ENCODE measurements at regions not wholly inside any gene's neighbourhood (a gene's known extent, or its start where the extent isn't known, plus 50 kb on each side); places are given as distances from the start of the nearest gene placed in this dataset.

DNA sequence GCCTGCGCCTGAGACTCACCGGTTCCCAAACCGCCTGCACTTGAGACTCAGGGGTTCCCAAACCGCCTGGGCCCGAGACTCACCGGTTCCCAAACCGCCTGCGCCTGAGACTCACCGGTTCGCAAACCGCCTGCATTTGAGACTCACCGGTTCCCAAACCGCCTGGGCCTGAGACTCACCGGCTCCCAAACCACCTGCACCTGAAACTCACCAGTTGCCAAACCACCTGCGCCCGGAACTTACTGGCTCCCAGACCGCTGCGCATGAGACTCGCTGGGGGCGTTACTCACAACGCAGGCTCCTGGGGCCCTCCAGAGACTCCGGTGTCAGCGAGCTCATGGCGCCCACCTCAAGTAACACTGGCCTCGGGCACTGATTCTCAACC is 90.2 kb downstream of the DACT2 start:
- no peak overlapping the region for H2BK20ac ChIP-seq (ENCODE audit: low read depth, low read length, poor library complexity, severe bottlenecking)
- no peak overlapping the region for H3K56ac ChIP-seq (ENCODE audit: insufficient read length, low read depth, low read length)
- no peak overlapping the region for H3K9ac ChIP-seq (ENCODE audit: extremely low read depth, insufficient read length, low read length)
- TF ChIP-seq, protein P1, sequence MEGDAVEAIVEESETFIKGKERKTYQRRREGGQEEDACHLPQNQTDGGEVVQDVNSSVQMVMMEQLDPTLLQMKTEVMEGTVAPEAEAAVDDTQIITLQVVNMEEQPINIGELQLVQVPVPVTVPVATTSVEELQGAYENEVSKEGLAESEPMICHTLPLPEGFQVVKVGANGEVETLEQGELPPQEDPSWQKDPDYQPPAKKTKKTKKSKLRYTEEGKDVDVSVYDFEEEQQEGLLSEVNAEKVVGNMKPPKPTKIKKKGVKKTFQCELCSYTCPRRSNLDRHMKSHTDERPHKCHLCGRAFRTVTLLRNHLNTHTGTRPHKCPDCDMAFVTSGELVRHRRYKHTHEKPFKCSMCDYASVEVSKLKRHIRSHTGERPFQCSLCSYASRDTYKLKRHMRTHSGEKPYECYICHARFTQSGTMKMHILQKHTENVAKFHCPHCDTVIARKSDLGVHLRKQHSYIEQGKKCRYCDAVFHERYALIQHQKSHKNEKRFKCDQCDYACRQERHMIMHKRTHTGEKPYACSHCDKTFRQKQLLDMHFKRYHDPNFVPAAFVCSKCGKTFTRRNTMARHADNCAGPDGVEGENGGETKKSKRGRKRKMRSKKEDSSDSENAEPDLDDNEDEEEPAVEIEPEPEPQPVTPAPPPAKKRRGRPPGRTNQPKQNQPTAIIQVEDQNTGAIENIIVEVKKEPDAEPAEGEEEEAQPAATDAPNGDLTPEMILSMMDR (conservative IDR thresholded peaks at IDR 0.05): no peak
- no peak overlapping the region for H4K5ac ChIP-seq (ENCODE audit: insufficient read length, low read depth, low read length)
- H3K4ac ChIP-seq (ENCODE audit: low read depth, low read length): no peak overlapping the region
- no peak overlapping the region for H2BK12ac ChIP-seq (ENCODE audit: insufficient read length, low read depth, low read length)
- no peak overlapping the region for H3K27ac Mint-ChIP-seq
- no peak overlapping the region for H3K4me2 ChIP-seq (ENCODE audit: insufficient read depth, insufficient read length, low read length)
- H3K27me3 Mint-ChIP-seq (ENCODE audit: low read depth): no peaks in the 10 kb centered on the region
- H3K23me2 ChIP-seq (ENCODE audit: insufficient read length, low read depth, low read length, poor library complexity, severe bottlenecking): no peaks in the 10 kb centered on the region
- no peak overlapping the region for H3K27ac ChIP-seq (ENCODE audit: insufficient read length, low read depth, low read length)
- no peak overlapping the region for H2BK5ac ChIP-seq (ENCODE audit: insufficient read length, low read length)
- WGBS (ENCODE audit: extremely low coverage, insufficient read length, low lambda C conversion rate): no CpG with 5 or more reads among the region's 25 CpGs
- no peaks in the 10 kb centered on the region for H4K20me1 ChIP-seq (ENCODE audit: control insufficient read depth, insufficient read depth, insufficient read length)
- H2AK5ac ChIP-seq (ENCODE audit: insufficient read length, low read length): no peak overlapping the region
- H2BK15ac ChIP-seq (ENCODE audit: low read depth, low read length): no peak overlapping the region
- H3T11ph ChIP-seq (ENCODE audit: low read length): no peak overlapping the region
- no peaks in the 10 kb centered on the region for H3K79me2 ChIP-seq (ENCODE audit: insufficient read depth, low read length)
- no peaks in the 10 kb centered on the region for H3K9me3 ChIP-seq (ENCODE audit: control insufficient read depth, low read depth, low read length)
- no peaks in the 10 kb centered on the region for H3K36me3 Mint-ChIP-seq (ENCODE audit: insufficient read depth in 1 of 3, low read depth in 3 of 3)
- no peak overlapping the region for H3K4me3 Mint-ChIP-seq
- no peak overlapping the region for H3K18ac ChIP-seq (ENCODE audit: insufficient read length, low read depth, low read length)
- H2BK120ac ChIP-seq (ENCODE audit: low read depth, low read length, poor library complexity, severe bottlenecking): no peak overlapping the region
- H3K23ac ChIP-seq (ENCODE audit: insufficient read length, low read depth, low read length): no peak overlapping the region
- no peaks in the 10 kb centered on the region for H3K9me3 Mint-ChIP-seq
- no peak overlapping the region for H4K8ac ChIP-seq (replicated peaks; ENCODE audit: insufficient read length, low read depth, low read length)
- H2AFZ ChIP-seq (ENCODE audit: low read length): no peak overlapping the region
- no peak overlapping the region for H3K14ac ChIP-seq (ENCODE audit: insufficient read depth, low read length)
- peaks cover 30 to 50% of the 10 kb centered on the region in 2 experiments for H3K4me1 Mint-ChIP-seq
- no peaks in the 10 kb centered on the region for H3K27me3 ChIP-seq (ENCODE audit: insufficient read depth, low read length)
- H3K4me1 ChIP-seq (ENCODE audit: insufficient read depth, low read length): peaks cover 7% of the 10 kb centered on the region; the same call in 1 of the 2 replicates
- peak; percentile 43 for DNase-seq
- H4K91ac ChIP-seq (ENCODE audit: insufficient read length, low read depth, low read length): no peak overlapping the region
- H3K79me1 ChIP-seq (ENCODE audit: insufficient read depth, low read depth, low read length, poor library complexity, severe bottlenecking): no peaks in the 10 kb centered on the region
